IMR-90 (cell line): ENCODE measurements at regions not wholly inside any gene's neighbourhood (a gene's known extent, or its start where the extent isn't known, plus 50 kb on each side); places are given as distances from the start of the nearest gene placed in this dataset.
A peak's percentile ranks its signal among the peaks of the same experiment; 100 is the strongest.

Experiments used
- RAD21 ChIP-seq: IDR thresholded peaks from 2 replicates; pipeline ENCODE4 v1.6.1; 2012; ENCODE audit warnings: low read length, improper control_type of control experiment
- SMC3 ChIP-seq: fragments of 150-350 bp; IDR thresholded peaks from 2 replicates; pipeline ENCODE4 v1.6.1; 2016; ENCODE audit warnings: low read depth, mild to moderate bottlenecking, antibody characterized with exemption, low read length, moderate library complexity
- TF ChIP-seq, protein P1 (sequence below): conservative IDR thresholded peaks from 2 replicates; pipeline ENCODE4 v1.5.1; 2012; ENCODE audit warnings: mild to moderate bottlenecking, low read depth, low read length, improper control_type of control experiment
- TF ChIP-seq, protein P2 (sequence below): fragments of 150-350 bp; IDR thresholded peaks from 2 replicates; pipeline ENCODE4 v1.6.1; 2016; ENCODE audit warnings: low read depth, mild to moderate bottlenecking, low read length, moderate library complexity, borderline replicate concordance
- TF ChIP-seq, protein P3 (sequence below): fragments of 150-350 bp; IDR thresholded peaks from 2 replicates; pipeline ENCODE4 v1.6.1; 2017; ENCODE audit warnings: mild to moderate bottlenecking, antibody characterized with exemption, low read length, low read depth

DNA sequence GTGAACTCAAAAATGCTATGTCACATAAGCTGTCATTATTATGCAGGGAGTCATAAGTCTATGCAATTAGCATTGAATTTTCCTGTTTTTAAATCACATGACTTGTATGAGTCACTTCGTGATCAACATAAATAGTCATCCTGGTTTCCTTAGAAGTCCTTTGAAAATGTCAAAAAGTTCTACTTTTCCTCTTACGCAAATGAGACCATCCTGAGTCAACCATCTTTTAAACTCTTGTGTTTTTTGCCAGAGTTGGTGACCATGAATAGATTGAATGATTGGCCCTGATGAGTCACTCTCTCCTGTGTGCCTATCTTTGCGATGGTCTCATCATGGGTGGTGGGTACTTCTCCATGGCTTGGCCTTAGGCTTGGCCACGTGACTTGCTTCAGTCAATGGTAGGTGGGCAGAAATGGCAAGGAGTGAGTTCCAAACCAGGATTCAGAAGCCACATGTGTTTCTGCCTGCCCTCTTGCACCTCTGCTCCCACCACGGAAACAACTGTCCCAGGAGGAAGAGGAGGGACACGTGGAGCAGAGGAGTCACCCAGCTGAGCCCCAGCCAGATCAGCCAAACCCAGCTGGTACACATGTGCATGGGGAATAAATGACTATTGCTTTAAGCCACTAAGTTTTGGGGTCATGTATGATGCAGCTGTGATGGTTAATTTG, 123.5 kb upstream of the CACNA1A start:
- TF ChIP-seq SMC3 (no peak), RAD21 (no peak)
- TF ChIP-seq, protein P1, sequence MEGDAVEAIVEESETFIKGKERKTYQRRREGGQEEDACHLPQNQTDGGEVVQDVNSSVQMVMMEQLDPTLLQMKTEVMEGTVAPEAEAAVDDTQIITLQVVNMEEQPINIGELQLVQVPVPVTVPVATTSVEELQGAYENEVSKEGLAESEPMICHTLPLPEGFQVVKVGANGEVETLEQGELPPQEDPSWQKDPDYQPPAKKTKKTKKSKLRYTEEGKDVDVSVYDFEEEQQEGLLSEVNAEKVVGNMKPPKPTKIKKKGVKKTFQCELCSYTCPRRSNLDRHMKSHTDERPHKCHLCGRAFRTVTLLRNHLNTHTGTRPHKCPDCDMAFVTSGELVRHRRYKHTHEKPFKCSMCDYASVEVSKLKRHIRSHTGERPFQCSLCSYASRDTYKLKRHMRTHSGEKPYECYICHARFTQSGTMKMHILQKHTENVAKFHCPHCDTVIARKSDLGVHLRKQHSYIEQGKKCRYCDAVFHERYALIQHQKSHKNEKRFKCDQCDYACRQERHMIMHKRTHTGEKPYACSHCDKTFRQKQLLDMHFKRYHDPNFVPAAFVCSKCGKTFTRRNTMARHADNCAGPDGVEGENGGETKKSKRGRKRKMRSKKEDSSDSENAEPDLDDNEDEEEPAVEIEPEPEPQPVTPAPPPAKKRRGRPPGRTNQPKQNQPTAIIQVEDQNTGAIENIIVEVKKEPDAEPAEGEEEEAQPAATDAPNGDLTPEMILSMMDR: no peak
- TF ChIP-seq, protein P2, sequence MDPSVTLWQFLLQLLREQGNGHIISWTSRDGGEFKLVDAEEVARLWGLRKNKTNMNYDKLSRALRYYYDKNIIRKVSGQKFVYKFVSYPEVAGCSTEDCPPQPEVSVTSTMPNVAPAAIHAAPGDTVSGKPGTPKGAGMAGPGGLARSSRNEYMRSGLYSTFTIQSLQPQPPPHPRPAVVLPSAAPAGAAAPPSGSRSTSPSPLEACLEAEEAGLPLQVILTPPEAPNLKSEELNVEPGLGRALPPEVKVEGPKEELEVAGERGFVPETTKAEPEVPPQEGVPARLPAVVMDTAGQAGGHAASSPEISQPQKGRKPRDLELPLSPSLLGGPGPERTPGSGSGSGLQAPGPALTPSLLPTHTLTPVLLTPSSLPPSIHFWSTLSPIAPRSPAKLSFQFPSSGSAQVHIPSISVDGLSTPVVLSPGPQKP: no peak
- TF ChIP-seq, protein P3, sequence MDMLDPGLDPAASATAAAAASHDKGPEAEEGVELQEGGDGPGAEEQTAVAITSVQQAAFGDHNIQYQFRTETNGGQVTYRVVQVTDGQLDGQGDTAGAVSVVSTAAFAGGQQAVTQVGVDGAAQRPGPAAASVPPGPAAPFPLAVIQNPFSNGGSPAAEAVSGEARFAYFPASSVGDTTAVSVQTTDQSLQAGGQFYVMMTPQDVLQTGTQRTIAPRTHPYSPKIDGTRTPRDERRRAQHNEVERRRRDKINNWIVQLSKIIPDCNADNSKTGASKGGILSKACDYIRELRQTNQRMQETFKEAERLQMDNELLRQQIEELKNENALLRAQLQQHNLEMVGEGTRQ: peak; percentile 52
